ENCODE measurements at regions not wholly inside any gene's neighbourhood (a gene's known extent, or its start where the extent isn't known, plus 50 kb on each side); places are given as distances from the start of the nearest gene placed in this dataset.

DNA sequence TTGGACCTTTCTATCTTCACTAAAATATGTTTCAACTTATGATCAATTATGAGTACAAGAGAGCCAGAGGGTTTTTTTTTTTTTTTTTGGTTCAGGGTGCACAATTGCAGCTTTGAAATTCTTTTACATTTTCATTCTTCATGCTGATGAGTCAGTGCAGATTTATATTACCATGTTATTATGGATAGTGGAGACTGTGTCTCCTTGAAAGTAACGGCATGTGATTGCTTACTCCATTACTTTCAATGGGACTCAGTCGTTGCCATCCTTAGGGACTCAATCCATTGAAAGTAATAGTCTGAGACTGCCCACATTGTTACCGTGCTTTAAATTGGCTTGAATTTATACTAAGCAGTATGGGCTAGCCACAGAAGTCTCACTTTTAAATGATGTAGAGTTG, 286.5 kb upstream of the FANCL start:
- no peaks in the 10 kb centered on the region for H3K36me3 ChIP-seq (ENCODE audit: insufficient read depth, low read length)
- no peak for ATAC-seq (ENCODE audit: insufficient read depth, low read depth)
- no peaks in the 10 kb centered on the region for H3K9me3 ChIP-seq (ENCODE audit: insufficient read depth, low read length, severe bottlenecking)
- DNase-seq: no peak
- H4K20me1 ChIP-seq (ENCODE audit: insufficient read depth, low read length): no peaks in the 10 kb centered on the region
- H3K9ac ChIP-seq (ENCODE audit: low read depth, low read length): no peak overlapping the region
- H3K27me3 ChIP-seq (ENCODE audit: insufficient read depth, low read length, poor library complexity): no peaks in the 10 kb centered on the region
- H3K27ac ChIP-seq (ENCODE audit: low read length): no peak overlapping the region
- H3K4me2 ChIP-seq (ENCODE audit: insufficient read depth, low read length): no peak overlapping the region
- H3K4me1 ChIP-seq (ENCODE audit: insufficient read depth, low read length): no peaks in the 10 kb centered on the region
- H3K79me2 ChIP-seq (ENCODE audit: insufficient read depth, low read length): no peaks in the 10 kb centered on the region
- no peak overlapping the region for H3K4me3 ChIP-seq (ENCODE audit: low read depth in 1 of 2, low read length in 2 of 2)
- H2AFZ ChIP-seq (ENCODE audit: low read depth, low read length): no peak overlapping the region
- TF ChIP-seq EZH2 (IDR thresholded peaks at IDR 0.05; ENCODE audit: borderline replicate concordance, low read depth, low read length, severe bottlenecking): no peak
- TF ChIP-seq, protein P1, sequence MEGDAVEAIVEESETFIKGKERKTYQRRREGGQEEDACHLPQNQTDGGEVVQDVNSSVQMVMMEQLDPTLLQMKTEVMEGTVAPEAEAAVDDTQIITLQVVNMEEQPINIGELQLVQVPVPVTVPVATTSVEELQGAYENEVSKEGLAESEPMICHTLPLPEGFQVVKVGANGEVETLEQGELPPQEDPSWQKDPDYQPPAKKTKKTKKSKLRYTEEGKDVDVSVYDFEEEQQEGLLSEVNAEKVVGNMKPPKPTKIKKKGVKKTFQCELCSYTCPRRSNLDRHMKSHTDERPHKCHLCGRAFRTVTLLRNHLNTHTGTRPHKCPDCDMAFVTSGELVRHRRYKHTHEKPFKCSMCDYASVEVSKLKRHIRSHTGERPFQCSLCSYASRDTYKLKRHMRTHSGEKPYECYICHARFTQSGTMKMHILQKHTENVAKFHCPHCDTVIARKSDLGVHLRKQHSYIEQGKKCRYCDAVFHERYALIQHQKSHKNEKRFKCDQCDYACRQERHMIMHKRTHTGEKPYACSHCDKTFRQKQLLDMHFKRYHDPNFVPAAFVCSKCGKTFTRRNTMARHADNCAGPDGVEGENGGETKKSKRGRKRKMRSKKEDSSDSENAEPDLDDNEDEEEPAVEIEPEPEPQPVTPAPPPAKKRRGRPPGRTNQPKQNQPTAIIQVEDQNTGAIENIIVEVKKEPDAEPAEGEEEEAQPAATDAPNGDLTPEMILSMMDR (IDR thresholded peaks at IDR 0.05; ENCODE audit: borderline replicate concordance, extremely low read depth, low read length, poor library complexity, severe bottlenecking): no peak

DNA sequence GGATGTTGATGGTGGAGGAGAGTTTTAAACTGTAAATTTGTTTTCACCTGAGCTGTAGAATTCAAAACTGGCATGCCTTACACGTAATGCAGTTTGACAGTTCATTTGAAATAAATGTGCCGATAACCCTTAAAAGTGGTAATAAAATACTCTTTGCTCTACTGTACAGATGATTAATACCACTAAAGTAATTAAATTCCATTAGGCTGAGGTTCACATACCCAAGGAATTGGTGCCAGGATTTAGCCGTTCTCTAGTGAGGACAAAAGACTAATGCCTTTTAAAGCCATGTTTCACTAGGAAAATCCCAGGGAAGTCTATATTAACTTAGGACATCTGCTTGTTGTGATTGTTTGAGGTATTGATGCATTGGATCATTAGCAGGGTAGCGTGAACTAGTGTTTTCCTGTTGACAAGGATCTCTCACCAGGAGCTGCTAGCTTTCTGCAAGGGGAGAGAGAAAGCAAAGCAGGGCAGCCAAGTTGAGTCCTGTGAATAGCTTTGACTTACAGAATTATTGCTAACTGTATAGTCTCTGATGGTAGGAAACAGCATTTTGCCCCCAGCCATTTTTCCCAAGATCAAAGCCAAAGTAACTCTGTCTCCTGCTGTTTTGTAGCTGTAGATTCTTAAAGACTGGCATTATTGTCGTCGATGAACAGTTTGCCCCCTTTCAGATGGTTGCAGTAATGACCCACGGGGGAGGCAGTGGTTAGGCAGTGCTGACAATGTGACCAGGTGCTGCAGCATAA, 280.9 kb upstream of the FANCL start:
- Histone ChIP-seq H3K36me3 (ENCODE audit: insufficient read depth, low read length) (no peaks in the 10 kb centered on the region), H3K27me3 (ENCODE audit: insufficient read depth, low read length, poor library complexity) (no peaks in the 10 kb centered on the region), H4K20me1 (ENCODE audit: insufficient read depth, low read length) (no peaks in the 10 kb centered on the region), H2AFZ (ENCODE audit: low read depth, low read length) (no peak overlapping the region), H3K9me3 (ENCODE audit: insufficient read depth, low read length, severe bottlenecking) (no peaks in the 10 kb centered on the region), H3K79me2 (ENCODE audit: insufficient read depth, low read length) (no peaks in the 10 kb centered on the region), H3K9ac (ENCODE audit: low read depth, low read length) (no peak overlapping the region), H3K4me1 (ENCODE audit: insufficient read depth, low read length) (no peaks in the 10 kb centered on the region), H3K4me2 (ENCODE audit: insufficient read depth, low read length) (no peak overlapping the region), H3K4me3 (ENCODE audit: low read depth in 1 of 2, low read length in 2 of 2) (no peak overlapping the region), H3K27ac (ENCODE audit: low read length) (no peak overlapping the region)
- ATAC-seq (ENCODE audit: insufficient read depth, low read depth) (no peak), DNase-seq (no peak)
- TF ChIP-seq, protein P1 (IDR thresholded peaks at IDR 0.05; ENCODE audit: borderline replicate concordance, extremely low read depth, low read length, poor library complexity, severe bottlenecking): no peak
- no peak for TF ChIP-seq EZH2 (IDR thresholded peaks at IDR 0.05; ENCODE audit: borderline replicate concordance, low read depth, low read length, severe bottlenecking)

DNA sequence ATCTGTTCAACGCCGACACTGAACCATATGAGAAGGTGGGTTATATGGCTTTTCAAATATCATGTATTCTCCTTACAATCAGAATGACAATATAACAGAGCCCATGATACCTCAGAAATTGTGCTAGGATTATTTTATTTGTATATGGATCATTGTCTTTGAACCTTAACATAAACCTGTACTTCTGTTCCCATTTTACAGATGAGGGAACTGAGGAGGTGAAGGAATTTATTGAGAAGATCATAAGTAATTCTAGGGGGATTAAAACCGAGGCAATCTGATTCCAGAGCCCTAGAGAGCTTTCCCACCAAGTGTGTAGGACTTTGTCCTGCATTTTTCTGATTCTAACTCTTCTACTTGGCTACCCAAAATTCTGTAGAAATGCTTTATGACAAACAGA, 279.8 kb upstream of the FANCL start:
- no peak overlapping the region for H2AFZ ChIP-seq (ENCODE audit: low read depth, low read length)
- H3K4me1 ChIP-seq (ENCODE audit: insufficient read depth, low read length): peaks cover 10% of the 10 kb centered on the region
- DNase-seq (no peak), ATAC-seq (ENCODE audit: insufficient read depth, low read depth) (no peak)
- no peak overlapping the region for H3K4me3 ChIP-seq (ENCODE audit: low read depth in 1 of 2, low read length in 2 of 2)
- TF ChIP-seq, protein P1 (IDR thresholded peaks at IDR 0.05; ENCODE audit: borderline replicate concordance, extremely low read depth, low read length, poor library complexity, severe bottlenecking): no peak
- TF ChIP-seq EZH2 (IDR thresholded peaks at IDR 0.05; ENCODE audit: borderline replicate concordance, low read depth, low read length, severe bottlenecking): no peak
- H4K20me1 ChIP-seq (ENCODE audit: insufficient read depth, low read length): no peaks in the 10 kb centered on the region
- H3K9me3 ChIP-seq (ENCODE audit: insufficient read depth, low read length, severe bottlenecking): no peaks in the 10 kb centered on the region
- H3K36me3 ChIP-seq (ENCODE audit: insufficient read depth, low read length): no peaks in the 10 kb centered on the region
- no peaks in the 10 kb centered on the region for H3K27me3 ChIP-seq (ENCODE audit: insufficient read depth, low read length, poor library complexity)
- H3K27ac ChIP-seq (ENCODE audit: low read length): no peak overlapping the region
- H3K4me2 ChIP-seq (ENCODE audit: insufficient read depth, low read length): no peak overlapping the region
- H3K79me2 ChIP-seq (ENCODE audit: insufficient read depth, low read length): no peaks in the 10 kb centered on the region
- H3K9ac ChIP-seq (ENCODE audit: low read depth, low read length): no peak overlapping the region
